Left ventricle myocardium inferior (tissue), 1 donor: ENCODE measurements at regions not wholly inside any gene's neighbourhood (a gene's known extent, or its start where the extent isn't known, plus 50 kb on each side); places are given as distances from the start of the nearest gene placed in this dataset.

ENCODE experiments used
- DNase-seq: peaks from one replicate; pipeline ENCODE4 v3.0.0-alpha.2; 2020
- H3K27ac ChIP-seq: fragments of 200-600 bp; replicated peaks from 2 replicates; pipeline ENCODE4 v1.8.0; 2021
- H3K27me3 ChIP-seq: fragments of 200-600 bp; 2 replicates; pipeline ENCODE4 v1.8.0; 2021; ENCODE audit warnings: low read depth
- H3K36me3 ChIP-seq: fragments of 200-600 bp; 2 replicates; pipeline ENCODE4 v1.8.0; 2021
- H3K4me1 ChIP-seq: fragments of 200-600 bp; 2 replicates; pipeline ENCODE4 v1.8.0; 2021
- H3K4me3 ChIP-seq: fragments of 200-600 bp; 2 replicates; pipeline ENCODE4 v1.8.0; 2021; ENCODE audit warnings: mild to moderate bottlenecking, moderate library complexity
- H3K9me3 ChIP-seq: fragments of 200-600 bp; replicated peaks from 2 replicates; pipeline ENCODE4 v1.8.0; 2021
- intact Hi-C: fragments of 100-400 bp; cut with micrococcal nuclease; formaldehyde crosslinking; loops from one replicate; pipeline ENCODE4 v1.11.0; 2022
- TF ChIP-seq, protein P1 (sequence below): fragments of 200-600 bp; IDR thresholded peaks from 2 replicates; pipeline ENCODE4 v1.8.0; 2021; ENCODE audit warnings: antibody characterized with exemption, mild to moderate bottlenecking, borderline replicate concordance
- donor health status: DM: no; HTN: yes; CAD: no; lungs with severe emphysema.

DNA sequence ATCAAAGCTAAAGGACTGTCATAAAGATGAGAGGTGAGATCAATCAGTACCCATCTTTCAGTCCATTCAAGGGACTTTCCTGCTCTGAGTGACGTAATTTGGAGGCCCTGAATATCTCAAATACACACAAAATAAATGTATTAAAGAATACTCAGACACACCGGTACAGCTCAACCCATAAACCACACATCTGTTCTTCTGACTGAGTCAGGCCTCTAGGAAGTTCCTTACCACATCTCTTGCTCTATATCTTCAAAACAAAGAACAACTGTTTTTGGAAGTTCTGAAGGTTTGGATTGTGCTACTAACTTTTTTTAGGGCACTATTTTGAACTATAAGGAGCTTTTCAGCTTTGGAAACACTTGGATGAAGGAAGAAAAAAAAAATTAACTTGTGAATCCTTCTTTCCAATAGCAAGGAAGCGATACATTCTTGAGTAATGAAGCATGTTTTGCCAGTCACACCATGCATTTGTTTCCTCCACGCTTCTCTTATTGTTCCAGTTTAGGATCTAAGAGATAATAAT lies 866.5 kb upstream of the VRK2 start:
- Histone ChIP-seq H3K36me3 (no peaks in the 10 kb centered on the region), H3K27ac (no peak overlapping the region), H3K9me3 (no peaks in the 10 kb centered on the region), H3K4me3 (no peak overlapping the region), H3K4me1 (peaks cover 5% of the 10 kb centered on the region), H3K27me3 (no peaks in the 10 kb centered on the region)
- intact Hi-C loops = no loop called here
- DNase-seq = no peak
- TF ChIP-seq, protein P1, sequence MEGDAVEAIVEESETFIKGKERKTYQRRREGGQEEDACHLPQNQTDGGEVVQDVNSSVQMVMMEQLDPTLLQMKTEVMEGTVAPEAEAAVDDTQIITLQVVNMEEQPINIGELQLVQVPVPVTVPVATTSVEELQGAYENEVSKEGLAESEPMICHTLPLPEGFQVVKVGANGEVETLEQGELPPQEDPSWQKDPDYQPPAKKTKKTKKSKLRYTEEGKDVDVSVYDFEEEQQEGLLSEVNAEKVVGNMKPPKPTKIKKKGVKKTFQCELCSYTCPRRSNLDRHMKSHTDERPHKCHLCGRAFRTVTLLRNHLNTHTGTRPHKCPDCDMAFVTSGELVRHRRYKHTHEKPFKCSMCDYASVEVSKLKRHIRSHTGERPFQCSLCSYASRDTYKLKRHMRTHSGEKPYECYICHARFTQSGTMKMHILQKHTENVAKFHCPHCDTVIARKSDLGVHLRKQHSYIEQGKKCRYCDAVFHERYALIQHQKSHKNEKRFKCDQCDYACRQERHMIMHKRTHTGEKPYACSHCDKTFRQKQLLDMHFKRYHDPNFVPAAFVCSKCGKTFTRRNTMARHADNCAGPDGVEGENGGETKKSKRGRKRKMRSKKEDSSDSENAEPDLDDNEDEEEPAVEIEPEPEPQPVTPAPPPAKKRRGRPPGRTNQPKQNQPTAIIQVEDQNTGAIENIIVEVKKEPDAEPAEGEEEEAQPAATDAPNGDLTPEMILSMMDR = no peak

DNA sequence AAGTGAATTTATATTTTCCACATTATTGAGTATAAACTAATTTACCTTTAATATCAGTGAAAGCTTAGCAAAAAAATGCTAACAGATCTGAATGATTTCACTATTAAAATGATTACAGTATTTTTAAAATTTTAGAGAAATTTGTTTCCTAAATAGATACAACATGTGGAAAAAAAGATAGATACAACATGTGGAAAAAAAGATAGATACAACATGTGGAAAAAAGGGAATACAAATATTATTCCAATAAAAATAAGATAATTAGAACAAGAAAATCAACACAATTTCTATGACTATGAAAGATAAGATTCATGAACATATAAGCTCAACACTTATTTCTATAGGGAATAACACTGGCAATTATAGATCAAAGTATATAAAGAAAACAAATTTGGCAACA lies 865.9 kb upstream of the VRK2 start:
- DNase-seq = no peak
- no peaks in the 10 kb centered on the region for H3K27me3 ChIP-seq
- TF ChIP-seq, protein P1 = no peak
- no peaks in the 10 kb centered on the region for H3K36me3 ChIP-seq
- no peak overlapping the region for H3K4me3 ChIP-seq
- peaks cover 5% of the 10 kb centered on the region for H3K4me1 ChIP-seq
- intact Hi-C loops = no loop called here
- H3K9me3 ChIP-seq = no peaks in the 10 kb centered on the region
- no peak overlapping the region for H3K27ac ChIP-seq

GRCh38 chr2:57181315-57182038 lies 865.1 kb upstream of the VRK2 start:
- Histone ChIP-seq H3K9me3 (no peaks in the 10 kb centered on the region), H3K4me3 (no peak overlapping the region), H3K27ac (no peak overlapping the region), H3K27me3 (no peaks in the 10 kb centered on the region), H3K36me3 (no peaks in the 10 kb centered on the region), H3K4me1 (peaks cover 5% of the 10 kb centered on the region)
- intact Hi-C loops = no loop called here
- no peak for DNase-seq
- TF ChIP-seq, protein P1 = no peak

DNA sequence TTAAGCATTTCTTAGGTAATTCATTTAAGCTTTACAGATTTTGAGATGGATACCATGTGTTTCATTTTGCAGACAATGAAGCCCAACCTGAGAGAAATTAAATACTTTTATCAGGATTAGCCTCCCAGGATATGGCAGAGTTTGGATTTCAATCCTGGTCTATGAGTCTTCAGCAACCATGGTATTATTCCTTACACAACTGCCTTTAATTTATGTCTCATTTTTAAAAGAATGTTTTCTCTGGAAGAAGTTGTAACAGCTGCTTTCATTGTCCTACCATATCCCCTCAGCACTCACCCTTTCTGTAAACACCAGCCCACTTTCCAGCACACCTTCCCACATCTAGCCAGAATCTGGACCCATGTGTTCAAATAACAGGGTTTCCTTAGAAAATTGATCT lies 863.7 kb upstream of the VRK2 start:
- H3K36me3 ChIP-seq = no peaks in the 10 kb centered on the region
- intact Hi-C loops = no loop called here
- TF ChIP-seq, protein P1 = no peak
- H3K4me3 ChIP-seq = no peak overlapping the region
- H3K27me3 ChIP-seq = no peaks in the 10 kb centered on the region
- no peak overlapping the region for H3K27ac ChIP-seq
- no peak for DNase-seq
- H3K4me1 ChIP-seq = peaks cover 5% of the 10 kb centered on the region
- no peaks in the 10 kb centered on the region for H3K9me3 ChIP-seq

- H3K27ac ChIP-seq = no peak overlapping the region
- no peaks in the 10 kb centered on the region for H3K9me3 ChIP-seq
- intact Hi-C loops = no loop called here
- no peak for DNase-seq
- no peaks in the 10 kb centered on the region for H3K27me3 ChIP-seq
- H3K36me3 ChIP-seq = no peaks in the 10 kb centered on the region
- TF ChIP-seq, protein P1 = no peak
- peaks cover 5% of the 10 kb centered on the region for H3K4me1 ChIP-seq
- no peak overlapping the region for H3K4me3 ChIP-seq
These were observed 861.0 kb upstream of the VRK2 start for GRCh38 chr2:57185568-57185967.
